ENCODE measurements at regions not wholly inside any gene's neighbourhood (a gene's known extent, or its start where the extent isn't known, plus 50 kb on each side); places are given as distances from the start of the nearest gene placed in this dataset.

- no peak for ATAC-seq
- WGBS, 2 donors (ENCODE audit: low coverage in 1 of 2) = 68 to 80% methylated on average over 2 to 3 of the region's 3 CpGs
- Histone ChIP-seq H3K4me1 (no peaks in the 10 kb centered on the region), H3K27me3 (no peaks in the 10 kb centered on the region), H3K9me3 (no peaks in the 10 kb centered on the region), H3K4me3 (no peak overlapping the region), H3K36me3 (no peaks in the 10 kb centered on the region), H3K27ac (no peak overlapping the region)
- TF ChIP-seq POLR2A (IDR thresholded peaks at IDR 0.05) (no peak), EP300 (IDR thresholded peaks at IDR 0.05) (no peak), CTCF (IDR thresholded peaks at IDR 0.05) (no peak), POLR2AphosphoS5 (IDR thresholded peaks at IDR 0.05) (no peak)
Measured at GRCh38 chr6:122020588-122021264, 378.7 kb upstream of the HSF2 start.

GRCh38 chr6:122025104-122025503 is 374.3 kb upstream of the HSF2 start:
- WGBS, 2 donors (ENCODE audit: low coverage in 1 of 2) = 88 to 100% methylated on average over 1 of the region's 1 CpG
- Histone ChIP-seq H3K36me3 (no peaks in the 10 kb centered on the region), H3K4me1 (peaks cover 0 to 6% (median 0%) of the 10 kb centered on the region in 3 donors), H3K9me3 (no peaks in the 10 kb centered on the region), H3K27ac (no peak overlapping the region), H3K4me3 (no peak overlapping the region), H3K27me3 (no peaks in the 10 kb centered on the region)
- no peak for ATAC-seq
- TF ChIP-seq CTCF (IDR thresholded peaks at IDR 0.05) (no peak), POLR2A (IDR thresholded peaks at IDR 0.05) (no peak), POLR2AphosphoS5 (IDR thresholded peaks at IDR 0.05) (no peak), EP300 (IDR thresholded peaks at IDR 0.05) (no peak)

- WGBS, 2 donors (ENCODE audit: low coverage in 1 of 2) = 84 to 85% methylated on average over 3 of the region's 3 CpGs
- H3K36me3 ChIP-seq = no peaks in the 10 kb centered on the region
- no peak for TF ChIP-seq POLR2AphosphoS5 (IDR thresholded peaks at IDR 0.05)
- TF ChIP-seq POLR2A (IDR thresholded peaks at IDR 0.05) = no peak
- TF ChIP-seq CTCF (IDR thresholded peaks at IDR 0.05) = no peak
- TF ChIP-seq EP300 (IDR thresholded peaks at IDR 0.05) = no peak
Measured at GRCh38 chr6:122026582-122027369, 372.7 kb upstream of the HSF2 start.

GRCh38 chr6:122028933-122029522 is 370.4 kb upstream of the HSF2 start:
- H3K27ac ChIP-seq = no peak overlapping the region
- no peaks in the 10 kb centered on the region for H3K27me3 ChIP-seq
- no peaks in the 10 kb centered on the region for H3K36me3 ChIP-seq
- H3K9me3 ChIP-seq = no peaks in the 10 kb centered on the region
- H3K4me3 ChIP-seq = no peak overlapping the region
- peaks cover 0 to 21% (median 2%) of the 10 kb centered on the region in 3 donors for H3K4me1 ChIP-seq
- 79 to 91% methylated on average over 4 to 5 of the region's 5 CpGs for WGBS, 2 donors (ENCODE audit: low coverage in 1 of 2)
- ATAC-seq = no peak
- no peak for TF ChIP-seq EP300 (IDR thresholded peaks at IDR 0.05)
- no peak for TF ChIP-seq POLR2AphosphoS5 (IDR thresholded peaks at IDR 0.05)
- TF ChIP-seq POLR2A (IDR thresholded peaks at IDR 0.05) = no peak
- TF ChIP-seq CTCF (IDR thresholded peaks at IDR 0.05) = no peak

More at GRCh38 chr6:122026582-122027369, 372.7 kb upstream of the HSF2 start:
- Histone ChIP-seq H3K27ac (no peak overlapping the region), H3K27me3 (no peaks in the 10 kb centered on the region), H3K9me3 (no peaks in the 10 kb centered on the region), H3K4me3 (no peak overlapping the region), H3K4me1 (peaks cover 0 to 6% (median 2%) of the 10 kb centered on the region in 3 donors)
- ATAC-seq = no peak

Data from gastroesophageal sphincter (tissue), 4 donors.